ENCODE measurements at regions not wholly inside any gene's neighbourhood (a gene's known extent, or its start where the extent isn't known, plus 50 kb on each side); places are given as distances from the start of the nearest gene placed in this dataset.

DNA sequence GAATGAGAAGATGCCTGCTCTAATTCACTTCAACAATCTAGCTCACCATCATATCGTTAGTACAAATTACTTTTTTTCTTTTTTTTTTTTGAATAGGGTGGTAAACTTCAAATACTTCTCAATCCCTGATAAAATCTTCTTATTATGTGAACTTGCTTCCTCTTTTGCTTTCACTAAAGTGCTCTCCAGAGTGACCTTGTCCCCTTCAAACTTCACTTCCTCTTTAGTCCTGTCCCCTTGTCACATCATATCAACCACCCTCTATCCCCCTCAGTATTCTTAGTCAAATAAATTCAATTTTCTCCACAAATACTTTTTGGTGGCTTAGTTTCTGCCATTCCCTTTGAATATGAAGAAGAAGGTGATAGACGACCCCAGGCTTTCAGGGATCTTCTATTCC lies 124.9 kb upstream of the PLXNA2 start:
- H3K4me1 ChIP-seq (ENCODE audit: control insufficient read depth in 1 of 2, insufficient read depth in 2 of 2, low read length in 2 of 2), result no peaks in the 10 kb centered on the region
- intact Hi-C loops (cut with micrococcal nuclease), result no loop called here
- TF ChIP-seq, protein P1, sequence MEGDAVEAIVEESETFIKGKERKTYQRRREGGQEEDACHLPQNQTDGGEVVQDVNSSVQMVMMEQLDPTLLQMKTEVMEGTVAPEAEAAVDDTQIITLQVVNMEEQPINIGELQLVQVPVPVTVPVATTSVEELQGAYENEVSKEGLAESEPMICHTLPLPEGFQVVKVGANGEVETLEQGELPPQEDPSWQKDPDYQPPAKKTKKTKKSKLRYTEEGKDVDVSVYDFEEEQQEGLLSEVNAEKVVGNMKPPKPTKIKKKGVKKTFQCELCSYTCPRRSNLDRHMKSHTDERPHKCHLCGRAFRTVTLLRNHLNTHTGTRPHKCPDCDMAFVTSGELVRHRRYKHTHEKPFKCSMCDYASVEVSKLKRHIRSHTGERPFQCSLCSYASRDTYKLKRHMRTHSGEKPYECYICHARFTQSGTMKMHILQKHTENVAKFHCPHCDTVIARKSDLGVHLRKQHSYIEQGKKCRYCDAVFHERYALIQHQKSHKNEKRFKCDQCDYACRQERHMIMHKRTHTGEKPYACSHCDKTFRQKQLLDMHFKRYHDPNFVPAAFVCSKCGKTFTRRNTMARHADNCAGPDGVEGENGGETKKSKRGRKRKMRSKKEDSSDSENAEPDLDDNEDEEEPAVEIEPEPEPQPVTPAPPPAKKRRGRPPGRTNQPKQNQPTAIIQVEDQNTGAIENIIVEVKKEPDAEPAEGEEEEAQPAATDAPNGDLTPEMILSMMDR (IDR thresholded peaks at IDR 0.05), result no peak
- H3K79me2 ChIP-seq (ENCODE audit: insufficient read depth, low read length), result no peaks in the 10 kb centered on the region
- no peaks in the 10 kb centered on the region for H3K9me3 ChIP-seq (replicated peaks in 1 of 2; ENCODE audit: control insufficient read depth in 1 of 2, insufficient read depth in 1 of 2, low read length in 2 of 2)
- no peaks in the 10 kb centered on the region for H4K20me1 ChIP-seq (ENCODE audit: insufficient read depth, low read length)
- peaks cover 0 to 4% (median 2%) of the 10 kb centered on the region in 7 donors for H3K9me3 Mint-ChIP-seq
- no peak overlapping the region for H2AFZ ChIP-seq (ENCODE audit: insufficient read depth, low read depth, low read length, poor library complexity, severe bottlenecking)
- no peak overlapping the region for H3K4me3 ChIP-seq (replicated peaks in 1 of 3; ENCODE audit: low read depth in 2 of 3, low read length in 3 of 3)
- WGBS (ENCODE audit: insufficient coverage), result no CpG with 5 or more reads among the region's 2 CpGs
- H3K9ac ChIP-seq (ENCODE audit: insufficient read depth, low read length, poor library complexity, severe bottlenecking), result no peak overlapping the region
- no peak overlapping the region for H3K4me3 Mint-ChIP-seq
- no peaks in the 10 kb centered on the region for H3K27me3 ChIP-seq (ENCODE audit: control insufficient read depth in 2 of 2, insufficient read depth in 2 of 2, low read length in 2 of 2)
- H3K27ac Mint-ChIP-seq, result no peak overlapping the region
- DNase-seq, result no peak
- H3K27me3 Mint-ChIP-seq (ENCODE audit: low read depth in 3 of 3), result peaks cover 0 to 3% (median 3%) of the 10 kb centered on the region in 3 donors
- H3K4me2 ChIP-seq (replicated peaks; ENCODE audit: extremely low read depth, low read length, poor library complexity, severe bottlenecking), result no peak overlapping the region
- peaks cover 6% of the 10 kb centered on the region for H3K4me1 Mint-ChIP-seq
- H3K27ac ChIP-seq (ENCODE audit: low read depth in 1 of 2, low read length in 2 of 2), result no peak overlapping the region
- no peaks in the 10 kb centered on the region for H3K36me3 Mint-ChIP-seq
- no peaks in the 10 kb centered on the region for H3K36me3 ChIP-seq (replicated peaks in 1 of 2; ENCODE audit: control insufficient read depth in 1 of 2, insufficient read depth in 2 of 2, low read length in 2 of 2)

DNA sequence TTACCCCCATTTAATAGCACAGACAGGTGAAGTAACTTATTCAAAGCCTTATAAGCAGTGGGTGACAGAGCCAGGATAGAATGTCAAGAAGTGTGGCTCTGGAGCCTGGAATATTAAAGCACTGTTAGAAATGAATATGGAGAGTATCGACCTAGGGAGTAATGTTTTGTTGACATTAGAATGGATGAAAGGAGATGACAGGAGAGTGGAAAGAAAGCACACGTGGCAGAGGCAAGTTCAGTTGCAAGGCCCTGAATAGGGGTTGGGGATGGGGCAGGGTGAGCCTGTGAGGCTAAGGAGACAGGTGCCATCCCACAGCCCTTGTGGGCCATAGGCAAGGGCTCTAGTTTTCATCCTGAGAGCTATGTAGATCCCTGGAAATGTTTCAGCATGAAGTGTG lies 125.5 kb upstream of the PLXNA2 start:
- 77% methylated on average over 2 of the region's 2 CpGs for WGBS (ENCODE audit: insufficient coverage)
- Histone ChIP-seq H2AFZ (ENCODE audit: insufficient read depth, low read depth, low read length, poor library complexity, severe bottlenecking) (no peak overlapping the region), H3K9ac (ENCODE audit: insufficient read depth, low read length, poor library complexity, severe bottlenecking) (no peak overlapping the region), H3K4me2 (replicated peaks; ENCODE audit: extremely low read depth, low read length, poor library complexity, severe bottlenecking) (no peak overlapping the region), H3K4me3 (replicated peaks in 1 of 3; ENCODE audit: low read depth in 2 of 3, low read length in 3 of 3) (no peak overlapping the region), H3K27ac (ENCODE audit: low read depth in 1 of 2, low read length in 2 of 2) (no peak overlapping the region), H3K79me2 (ENCODE audit: insufficient read depth, low read length) (no peaks in the 10 kb centered on the region), H3K27me3 (ENCODE audit: control insufficient read depth in 2 of 2, insufficient read depth in 2 of 2, low read length in 2 of 2) (no peaks in the 10 kb centered on the region), H4K20me1 (ENCODE audit: insufficient read depth, low read length) (no peaks in the 10 kb centered on the region), H3K36me3 (replicated peaks in 1 of 2; ENCODE audit: control insufficient read depth in 1 of 2, insufficient read depth in 2 of 2, low read length in 2 of 2) (no peaks in the 10 kb centered on the region), H3K9me3 (replicated peaks in 1 of 2; ENCODE audit: control insufficient read depth in 1 of 2, insufficient read depth in 1 of 2, low read length in 2 of 2) (no peaks in the 10 kb centered on the region), H3K4me1 (ENCODE audit: control insufficient read depth in 1 of 2, insufficient read depth in 2 of 2, low read length in 2 of 2) (no peaks in the 10 kb centered on the region)
- Mint-ChIP-seq H3K4me1 (peaks cover 6% of the 10 kb centered on the region), H3K9me3 (peaks cover 0 to 2% (median under 1%) of the 10 kb centered on the region in 7 donors), H3K27me3 (ENCODE audit: low read depth in 3 of 3) (peaks cover 0 to 3% (median 3%) of the 10 kb centered on the region in 3 donors), H3K36me3 (no peaks in the 10 kb centered on the region), H3K27ac (no peak overlapping the region), H3K4me3 (no peak overlapping the region)
- TF ChIP-seq, protein P1 (IDR thresholded peaks at IDR 0.05), result no peak
- intact Hi-C loops (cut with micrococcal nuclease), result no loop called here
- no peak for DNase-seq
